HG02798 (cell line): ENCODE measurements at regions not wholly inside any gene's neighbourhood (a gene's known extent, or its start where the extent isn't known, plus 50 kb on each side); places are given as distances from the start of the nearest gene placed in this dataset.

ENCODE experiments used
- ATAC-seq: cut with Tn5 transposase; IDR thresholded peaks from one replicate; pipeline ENCODE4 v1.9.1; 2021; ENCODE audit warnings: mild to moderate bottlenecking; ENCODE audit not compliant: unreplicated experiment, poor library complexity

- no peak for ATAC-seq
These were observed 330.7 kb upstream of the NCAM1 start for GRCh38 chr11:112630496-112630895.

- ATAC-seq, result peak; percentile 33
These were observed 329.9 kb upstream of the NCAM1 start for GRCh38 chr11:112631333-112631732.

- no peak for ATAC-seq
These were observed 328.2 kb upstream of the NCAM1 start for GRCh38 chr11:112632866-112633505.

GRCh38 chr11:112634551-112634950, 326.7 kb upstream of the NCAM1 start:
- no peak for ATAC-seq

- ATAC-seq, result no peak
These were observed 326.1 kb upstream of the NCAM1 start for GRCh38 chr11:112634995-112635737.

GRCh38 chr11:112637076-112637475, 324.1 kb upstream of the NCAM1 start:
- ATAC-seq, result no peak

GRCh38 chr11:112637876-112638275, 323.3 kb upstream of the NCAM1 start:
- no peak for ATAC-seq

- no peak for ATAC-seq
These were observed 321.8 kb upstream of the NCAM1 start for GRCh38 chr11:112639469-112639868.

GRCh38 chr11:112643416-112643815, 317.8 kb upstream of the NCAM1 start:
- ATAC-seq, result no peak

- ATAC-seq, result peak; percentile 96
These were observed 316.6 kb upstream of the NCAM1 start for GRCh38 chr11:112644410-112645131.

GRCh38 chr11:112649856-112650255, 311.4 kb upstream of the NCAM1 start:
- no peak for ATAC-seq

- ATAC-seq, result no peak
These were observed 310.7 kb upstream of the NCAM1 start for GRCh38 chr11:112650527-112650926.

- ATAC-seq, result no peak
These were observed 309.8 kb upstream of the NCAM1 start for GRCh38 chr11:112651386-112651785.

- ATAC-seq, result no peak
These were observed 308.3 kb upstream of the NCAM1 start for GRCh38 chr11:112652786-112653390.

GRCh38 chr11:112655371-112655770, 305.8 kb upstream of the NCAM1 start:
- no peak for ATAC-seq

GRCh38 chr11:112656772-112657428, 304.3 kb upstream of the NCAM1 start:
- peak; percentile 57 for ATAC-seq

- ATAC-seq, result no peak
These were observed 302.8 kb upstream of the NCAM1 start for GRCh38 chr11:112658431-112658878.

GRCh38 chr11:112661146-112661545, 300.1 kb upstream of the NCAM1 start:
- no peak for ATAC-seq

- ATAC-seq, result no peak
These were observed 299.6 kb upstream of the NCAM1 start for GRCh38 chr11:112661571-112661970.

GRCh38 chr11:112662554-112662953, 298.7 kb upstream of the NCAM1 start:
- ATAC-seq, result no peak
